ENCODE measurements at regions not wholly inside any gene's neighbourhood (a gene's known extent, or its start where the extent isn't known, plus 50 kb on each side); places are given as distances from the start of the nearest gene placed in this dataset.

DNA sequence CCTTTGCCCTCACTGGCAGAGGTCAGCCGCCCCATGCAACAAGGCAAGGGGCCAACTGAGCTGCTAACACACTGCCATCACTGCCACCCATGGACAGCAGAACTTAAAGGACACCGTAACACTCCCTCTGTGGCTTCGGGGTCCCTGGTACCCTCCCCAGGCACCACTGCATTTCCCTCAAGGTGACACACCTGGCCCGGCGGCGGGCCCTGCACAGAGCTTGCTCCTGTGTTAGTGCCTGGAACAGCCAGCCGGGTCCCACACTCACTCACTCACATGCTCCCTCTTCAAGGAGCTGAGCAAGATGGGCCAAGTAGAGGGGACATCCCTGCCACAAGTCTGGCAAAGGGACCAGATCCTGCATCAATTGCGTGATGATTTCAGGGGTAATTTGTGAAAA lies 126.5 kb upstream of the SOX4 start:
- TF ChIP-seq, protein P1, sequence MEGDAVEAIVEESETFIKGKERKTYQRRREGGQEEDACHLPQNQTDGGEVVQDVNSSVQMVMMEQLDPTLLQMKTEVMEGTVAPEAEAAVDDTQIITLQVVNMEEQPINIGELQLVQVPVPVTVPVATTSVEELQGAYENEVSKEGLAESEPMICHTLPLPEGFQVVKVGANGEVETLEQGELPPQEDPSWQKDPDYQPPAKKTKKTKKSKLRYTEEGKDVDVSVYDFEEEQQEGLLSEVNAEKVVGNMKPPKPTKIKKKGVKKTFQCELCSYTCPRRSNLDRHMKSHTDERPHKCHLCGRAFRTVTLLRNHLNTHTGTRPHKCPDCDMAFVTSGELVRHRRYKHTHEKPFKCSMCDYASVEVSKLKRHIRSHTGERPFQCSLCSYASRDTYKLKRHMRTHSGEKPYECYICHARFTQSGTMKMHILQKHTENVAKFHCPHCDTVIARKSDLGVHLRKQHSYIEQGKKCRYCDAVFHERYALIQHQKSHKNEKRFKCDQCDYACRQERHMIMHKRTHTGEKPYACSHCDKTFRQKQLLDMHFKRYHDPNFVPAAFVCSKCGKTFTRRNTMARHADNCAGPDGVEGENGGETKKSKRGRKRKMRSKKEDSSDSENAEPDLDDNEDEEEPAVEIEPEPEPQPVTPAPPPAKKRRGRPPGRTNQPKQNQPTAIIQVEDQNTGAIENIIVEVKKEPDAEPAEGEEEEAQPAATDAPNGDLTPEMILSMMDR (IDR thresholded peaks at IDR 0.05), result no peak
- TF ChIP-seq POLR2A (IDR thresholded peaks at IDR 0.05) (no peak), POLR2AphosphoS5 (IDR thresholded peaks at IDR 0.05) (no peak), EP300 (IDR thresholded peaks at IDR 0.05) (no peak)
